Right atrium auricular region (tissue), 2 donors: ENCODE measurements at regions not wholly inside any gene's neighbourhood (a gene's known extent, or its start where the extent isn't known, plus 50 kb on each side); places are given as distances from the start of the nearest gene placed in this dataset.

Experiments used
- DNase-seq: peaks from one replicate; pipeline ENCODE4 v3.0.0-alpha.2; 2019; ENCODE audit warnings: low spot score
- H3K27ac ChIP-seq, 2 donors: fragments of 200-600 bp; sonication (generic); 1 replicate in 1 of 2; 2 replicates in 1 of 2; pipeline ENCODE4 v1.5.1; 2016 to 2019
- H3K27me3 ChIP-seq, 2 donors: fragments of 200-600 bp; sonication (generic); one replicate each; pipeline versions ENCODE4 v1.5.1 to v1.6.0; 2017 to 2019
- H3K36me3 ChIP-seq: fragments of 200-600 bp; sonication (generic); one replicate; pipeline ENCODE4 v1.5.1; 2016
- H3K4me1 ChIP-seq, 2 donors: fragments of 200-600 bp; sonication (generic); one replicate each; pipeline versions ENCODE4 v1.5.1 to v1.6.0; 2017 to 2019
- H3K4me3 ChIP-seq, 2 donors: fragments of 200-600 bp; sonication (generic); 1 replicate in 1 of 2; 2 replicates in 1 of 2; pipeline ENCODE4 v1.5.1; 2017 to 2019; ENCODE audit warnings: mild to moderate bottlenecking in 1 of 2, moderate library complexity in 1 of 2
- H3K9me3 ChIP-seq, 2 donors: fragments of 200-600 bp; sonication (generic); one replicate each; pipeline ENCODE4 v1.5.1; 2019
- CTCF ChIP-seq, 2 donors: fragments of 200-600 bp; sonication (generic); IDR thresholded peaks; one replicate each; pipeline ENCODE4 v1.5.1; 2019; ENCODE audit warnings: antibody characterized with exemption in 2 of 2

- Histone ChIP-seq H3K4me1 (peaks cover 0 to 9% of the 10 kb centered on the region in 2 donors), H3K4me3 (no peak overlapping the region), H3K9me3 (no peaks in the 10 kb centered on the region), H3K27ac (no peak overlapping the region), H3K27me3 (no peaks in the 10 kb centered on the region), H3K36me3 (no peaks in the 10 kb centered on the region)
- TF ChIP-seq CTCF (IDR thresholded peaks at IDR 0.05) = no peak
- no peak for DNase-seq
Measured at GRCh38 chr6:27149150-27149549, 98.4 kb upstream of the PRSS16 start.

- H3K4me1 ChIP-seq = peaks cover 0 to 9% of the 10 kb centered on the region in 2 donors
- no peak overlapping the region for H3K4me3 ChIP-seq
- H3K27ac ChIP-seq = no peak overlapping the region
- no peak for DNase-seq
- no peaks in the 10 kb centered on the region for H3K27me3 ChIP-seq
- no peak for TF ChIP-seq CTCF (IDR thresholded peaks at IDR 0.05)
- no peaks in the 10 kb centered on the region for H3K9me3 ChIP-seq
- no peaks in the 10 kb centered on the region for H3K36me3 ChIP-seq
Measured at GRCh38 chr6:27154696-27155095, 92.8 kb upstream of the PRSS16 start.

- peaks cover 0 to 9% of the 10 kb centered on the region in 2 donors for H3K4me1 ChIP-seq
- no peaks in the 10 kb centered on the region for H3K9me3 ChIP-seq
- no peak overlapping the region for H3K27ac ChIP-seq
- H3K36me3 ChIP-seq = no peaks in the 10 kb centered on the region
- no peaks in the 10 kb centered on the region for H3K27me3 ChIP-seq
- no peak for DNase-seq
- peak overlapping the region; percentile 22 to 47 for H3K4me3 ChIP-seq
- TF ChIP-seq CTCF (IDR thresholded peaks at IDR 0.05) = no peak
Measured at GRCh38 chr6:27156874-27157458, 90.5 kb upstream of the PRSS16 start.

GRCh38 chr6:27157459-27158315 lies 89.8 kb upstream of the PRSS16 start:
- no peak for DNase-seq
- Histone ChIP-seq H3K4me3 (peak overlapping the region; percentile 22 to 47), H3K36me3 (no peaks in the 10 kb centered on the region), H3K27me3 (no peaks in the 10 kb centered on the region), H3K4me1 (peaks cover 0 to 9% of the 10 kb centered on the region in 2 donors), H3K9me3 (no peaks in the 10 kb centered on the region), H3K27ac (no peak overlapping the region)
- peak; percentile 18 to 62 for TF ChIP-seq CTCF (IDR thresholded peaks at IDR 0.05)

- no peak for TF ChIP-seq CTCF (IDR thresholded peaks at IDR 0.05)
- peaks cover 0 to 9% of the 10 kb centered on the region in 2 donors for H3K4me1 ChIP-seq
- no peaks in the 10 kb centered on the region for H3K36me3 ChIP-seq
- H3K9me3 ChIP-seq = no peaks in the 10 kb centered on the region
- DNase-seq = no peak
- H3K4me3 ChIP-seq = no peak overlapping the region
- H3K27me3 ChIP-seq = no peaks in the 10 kb centered on the region
- no peak overlapping the region for H3K27ac ChIP-seq
Measured at GRCh38 chr6:27158316-27158643, 89.2 kb upstream of the PRSS16 start.
